Activated CD4-positive, CD25-positive, alpha-beta regulatory T cell treated with anti-CD3 and anti-CD28 coated beads, Interleukin-2, amount 50 U/mL, for 16 hours (primary cell): ENCODE measurements at regions not wholly inside any gene's neighbourhood (a gene's known extent, or its start where the extent isn't known, plus 50 kb on each side); places are given as distances from the start of the nearest gene placed in this dataset.

Experiments used
- DNase-seq: peaks from one replicate; pipeline ENCODE4 v3.0.0-alpha.2; 2020; ENCODE audit warnings: low read depth, low spot score

- no peak for DNase-seq
These were observed 106.5 kb downstream of the CDH26 start for GRCh38 chr20:60064554-60065196.

- no peak for DNase-seq
These were observed 107.7 kb downstream of the CDH26 start for GRCh38 chr20:60065741-60066437.

- no peak for DNase-seq
These were observed 108.2 kb downstream of the CDH26 start for GRCh38 chr20:60066438-60066823.

- DNase-seq: no peak
These were observed 110.3 kb downstream of the CDH26 start for GRCh38 chr20:60068509-60068908.

GRCh38 chr20:60069656-60070055 is 111.4 kb downstream of the CDH26 start:
- DNase-seq: no peak

GRCh38 chr20:60070791-60071190 is 112.6 kb downstream of the CDH26 start:
- DNase-seq: no peak

GRCh38 chr20:60071965-60072364 is 113.7 kb downstream of the CDH26 start:
- DNase-seq: no peak

GRCh38 chr20:60073086-60073485 is 114.9 kb downstream of the CDH26 start:
- no peak for DNase-seq

GRCh38 chr20:60073504-60073903 is 115.3 kb downstream of the CDH26 start:
- no peak for DNase-seq

- DNase-seq: no peak
These were observed 116.1 kb downstream of the CDH26 start for GRCh38 chr20:60074276-60074675.

- DNase-seq: no peak
These were observed 120.4 kb downstream of the CDH26 start for GRCh38 chr20:60078351-60079250.

GRCh38 chr20:60080401-60080800 is 122.2 kb downstream of the CDH26 start:
- no peak for DNase-seq

GRCh38 chr20:60085551-60086132 is 127.4 kb downstream of the CDH26 start:
- no peak for DNase-seq

GRCh38 chr20:60086821-60087562 is 128.8 kb downstream of the CDH26 start:
- no peak for DNase-seq

- DNase-seq: no peak
These were observed 129.4 kb downstream of the CDH26 start for GRCh38 chr20:60087563-60088105.

- no peak for DNase-seq
These were observed 130.0 kb downstream of the CDH26 start for GRCh38 chr20:60088236-60088635.

- no peak for DNase-seq
These were observed 132.4 kb downstream of the CDH26 start for GRCh38 chr20:60090631-60091030.

- DNase-seq: no peak
These were observed 133.1 kb downstream of the CDH26 start for GRCh38 chr20:60091305-60091704.

GRCh38 chr20:60091861-60092260 is 133.6 kb downstream of the CDH26 start:
- DNase-seq: no peak

GRCh38 chr20:60092729-60093128 is 134.5 kb downstream of the CDH26 start:
- no peak for DNase-seq

GRCh38 chr20:60095456-60095855 is 137.2 kb downstream of the CDH26 start:
- no peak for DNase-seq
